T-helper 1 cell treated with Interleukin-12 subunit alpha and Interleukin-12 subunit beta and Interleukin-4 antibody, amounts not matched to agents 30 μg/mL and 1 μg/mL, for 36 hours (primary cell): ENCODE measurements at regions not wholly inside any gene's neighbourhood (a gene's known extent, or its start where the extent isn't known, plus 50 kb on each side); places are given as distances from the start of the nearest gene placed in this dataset.
"Not testable (repeated sequence)": the region's sequence is repeated elsewhere in the genome, so short reads cannot be mapped to it uniquely, and the experiment has no call there.

ENCODE experiments used
- H3K27ac Mint-ChIP-seq: one replicate; pipeline ENCODE4 v1.8.0; 2021; ENCODE audit warnings: mild to moderate bottlenecking, mixed read lengths
- H3K27me3 Mint-ChIP-seq: one replicate; pipeline ENCODE4 v1.8.0; 2021; ENCODE audit warnings: low read depth, mixed read lengths
- H3K36me3 Mint-ChIP-seq: one replicate; pipeline ENCODE4 v1.8.0; 2021; ENCODE audit warnings: low read depth, mixed read lengths
- H3K4me1 Mint-ChIP-seq: one replicate; pipeline ENCODE4 v1.8.0; 2021; ENCODE audit warnings: low read depth, mixed read lengths
- H3K4me3 Mint-ChIP-seq: one replicate; pipeline ENCODE4 v1.8.0; 2021; ENCODE audit warnings: mild to moderate bottlenecking, moderate library complexity, mixed read lengths
- H3K9me3 Mint-ChIP-seq: one replicate; pipeline ENCODE4 v1.8.0; 2021; ENCODE audit warnings: mixed read lengths

DNA sequence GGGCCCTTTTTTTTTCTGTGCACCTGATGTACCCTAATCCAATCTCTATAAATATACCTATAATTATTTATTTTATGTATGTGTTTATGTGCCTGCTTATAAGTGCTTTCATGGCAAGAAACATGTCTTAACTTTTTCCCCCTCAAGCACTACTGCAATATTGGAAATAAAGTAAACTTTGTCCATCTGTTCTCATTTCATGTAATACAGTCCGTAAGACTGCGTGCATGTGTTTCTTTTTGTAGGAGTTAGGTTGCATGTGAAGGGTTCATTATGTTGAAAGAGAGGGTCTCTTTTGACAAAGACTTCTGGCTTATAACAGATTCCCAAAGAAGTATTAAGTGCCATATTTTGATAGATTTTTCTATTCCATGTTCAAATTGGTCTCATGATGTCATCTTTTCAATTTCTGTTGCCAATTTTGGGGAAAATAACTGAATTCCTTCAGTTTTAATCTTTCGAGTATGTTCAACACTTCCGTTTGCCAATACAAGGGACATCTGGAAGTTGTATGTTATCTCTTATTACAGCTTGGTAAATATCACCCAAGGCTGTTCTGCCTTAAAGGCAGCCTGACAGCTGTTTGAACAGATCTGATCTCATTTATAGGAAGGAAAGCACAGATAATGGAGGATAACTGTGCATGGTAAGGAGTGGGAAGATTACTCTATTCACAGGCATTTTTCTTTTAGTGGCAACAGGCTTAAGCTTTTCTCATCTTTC, 273.1 kb upstream of the SGO1 start:
- peaks cover 29% of the 10 kb centered on the region for H3K9me3 Mint-ChIP-seq
- H3K4me1 Mint-ChIP-seq = no peaks in the 10 kb centered on the region
- no peaks in the 10 kb centered on the region for H3K36me3 Mint-ChIP-seq
- no peak overlapping the region for H3K27ac Mint-ChIP-seq
- no peaks in the 10 kb centered on the region for H3K27me3 Mint-ChIP-seq
- H3K4me3 Mint-ChIP-seq = no peak overlapping the region

DNA sequence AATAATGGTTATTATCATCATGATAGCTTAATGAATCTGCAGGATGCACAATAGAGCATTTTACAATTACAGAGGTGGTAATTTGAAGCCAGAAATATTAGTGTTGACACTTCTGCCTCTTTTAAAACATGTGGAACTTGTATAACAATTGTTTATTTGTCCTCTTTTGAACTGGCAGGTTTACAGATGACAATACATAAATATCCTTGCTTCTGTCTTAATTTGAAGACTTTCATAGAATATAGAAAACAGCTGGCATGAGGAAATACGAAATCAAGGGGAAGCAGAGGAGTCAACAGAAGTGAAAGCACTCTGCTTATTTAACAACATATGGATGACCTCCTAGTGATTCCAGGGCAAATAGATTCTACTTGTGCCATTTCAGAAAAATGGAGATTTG, 270.5 kb upstream of the SGO1 start:
- Mint-ChIP-seq H3K27me3 (no peaks in the 10 kb centered on the region), H3K9me3 (peaks cover 27% of the 10 kb centered on the region), H3K4me3 (no peak overlapping the region), H3K36me3 (no peaks in the 10 kb centered on the region), H3K4me1 (no peaks in the 10 kb centered on the region), H3K27ac (no peak overlapping the region)

DNA sequence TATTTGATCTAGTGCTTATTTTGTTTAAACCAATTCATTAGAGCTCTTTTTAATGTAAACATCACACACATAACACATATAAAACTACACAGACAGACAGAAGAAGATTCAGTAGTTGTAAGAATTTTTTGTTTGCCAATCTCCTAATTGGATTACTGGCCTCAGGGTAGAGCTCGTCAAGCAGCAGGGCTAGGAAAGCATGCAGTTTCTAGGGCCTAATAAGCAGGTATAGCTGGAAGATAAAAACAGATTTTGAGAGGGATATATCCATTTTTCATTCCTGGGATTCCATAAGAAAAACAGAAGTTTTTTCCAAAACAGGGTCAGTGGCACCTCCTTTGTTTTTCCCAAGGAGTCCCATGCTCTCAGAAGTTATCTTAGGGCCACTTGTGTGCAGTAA, 265.2 kb upstream of the SGO1 start:
- no peaks in the 10 kb centered on the region for H3K36me3 Mint-ChIP-seq
- H3K4me1 Mint-ChIP-seq = no peaks in the 10 kb centered on the region
- no peak overlapping the region for H3K27ac Mint-ChIP-seq
- peaks cover 2% of the 10 kb centered on the region for H3K9me3 Mint-ChIP-seq
- H3K27me3 Mint-ChIP-seq = no peaks in the 10 kb centered on the region
- no peak overlapping the region for H3K4me3 Mint-ChIP-seq

DNA sequence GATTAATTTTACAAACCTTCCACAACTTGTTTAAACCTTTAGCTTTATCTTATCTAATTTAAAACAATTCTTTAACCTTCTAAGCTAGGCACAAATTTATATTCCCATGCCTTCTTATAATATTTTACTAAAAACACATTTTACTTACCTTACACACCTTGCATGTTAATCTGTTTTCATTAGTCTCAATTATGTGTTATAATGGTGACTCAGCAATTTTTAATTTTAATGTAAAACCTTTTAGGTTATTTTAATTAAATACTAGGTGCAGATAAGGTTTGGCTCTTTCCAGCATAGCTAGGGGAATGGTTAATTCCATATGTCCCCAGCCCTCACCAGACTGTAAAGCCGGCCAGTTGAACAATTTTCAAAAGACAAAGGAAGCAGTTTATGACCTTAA, 264.6 kb upstream of the SGO1 start:
- no peaks in the 10 kb centered on the region for H3K27me3 Mint-ChIP-seq
- no peak overlapping the region for H3K27ac Mint-ChIP-seq
- no peak overlapping the region for H3K4me3 Mint-ChIP-seq
- H3K4me1 Mint-ChIP-seq = no peaks in the 10 kb centered on the region
- no peaks in the 10 kb centered on the region for H3K9me3 Mint-ChIP-seq
- no peaks in the 10 kb centered on the region for H3K36me3 Mint-ChIP-seq

DNA sequence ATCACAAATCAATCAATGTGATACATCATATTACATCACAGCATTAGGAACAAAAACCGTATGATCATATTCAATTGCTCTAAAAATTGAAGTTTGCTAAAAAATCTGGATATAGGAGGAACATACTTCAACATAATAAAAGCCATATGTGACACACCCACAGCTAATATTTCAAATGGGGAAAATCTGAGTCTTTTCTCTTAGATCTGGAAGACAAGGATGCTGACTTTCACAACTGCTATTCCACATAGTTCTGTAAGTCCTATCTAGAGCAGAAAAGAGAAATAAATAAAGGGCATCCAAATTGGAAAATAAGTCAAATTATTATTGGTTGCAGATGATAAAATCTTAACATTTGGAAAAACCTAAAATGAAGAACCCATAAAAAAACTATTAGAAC, 256.8 kb upstream of the SGO1 start:
- Mint-ChIP-seq H3K36me3 (no peaks in the 10 kb centered on the region), H3K4me3 (no peak overlapping the region), H3K4me1 (no peaks in the 10 kb centered on the region), H3K27me3 (no peaks in the 10 kb centered on the region), H3K9me3 (peaks cover 5% of the 10 kb centered on the region), H3K27ac (no peak overlapping the region)

DNA sequence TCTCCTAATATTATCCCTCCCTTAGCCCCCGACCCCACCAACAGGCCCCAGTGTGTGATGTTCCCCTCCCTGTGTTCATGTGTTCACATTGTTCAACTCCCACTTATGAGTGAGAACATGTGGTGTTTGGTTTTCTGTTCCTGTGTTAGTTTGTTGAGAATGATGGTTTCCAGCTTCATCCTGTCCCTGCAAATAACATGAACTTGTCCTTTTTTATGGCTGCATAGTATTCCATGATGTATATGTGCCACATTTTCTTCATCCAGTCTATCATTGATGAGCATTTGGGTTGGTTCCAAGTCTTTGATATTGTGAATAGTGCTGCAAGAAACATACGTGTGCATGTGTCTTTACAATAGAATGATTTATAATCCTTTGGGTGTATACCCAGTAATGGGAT, 241.3 kb upstream of the SGO1 start:
- not testable (repeated sequence) for H3K36me3 Mint-ChIP-seq, H3K27ac Mint-ChIP-seq, H3K4me1 Mint-ChIP-seq, H3K9me3 Mint-ChIP-seq, H3K4me3 Mint-ChIP-seq, H3K27me3 Mint-ChIP-seq

DNA sequence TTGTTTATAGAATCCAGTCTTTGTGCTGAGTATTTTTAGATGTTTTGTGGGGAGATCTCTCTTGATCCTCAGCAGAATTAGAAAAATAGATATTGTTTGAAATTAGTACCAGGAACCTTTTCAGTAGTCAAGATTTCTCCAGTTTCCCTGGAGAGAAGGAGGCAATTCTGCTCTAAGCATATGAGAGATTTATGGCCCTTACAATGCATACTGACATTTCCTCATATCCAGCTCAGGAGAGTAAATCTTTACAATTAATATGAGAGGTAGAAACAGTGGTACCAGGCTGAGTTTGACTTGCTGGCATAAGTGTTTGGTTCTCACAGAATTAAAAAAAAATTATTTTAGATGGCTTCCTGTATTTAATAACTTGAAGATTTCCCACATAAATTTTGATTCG, 239.1 kb upstream of the SGO1 start:
- H3K36me3 Mint-ChIP-seq = no peaks in the 10 kb centered on the region
- no peak overlapping the region for H3K27ac Mint-ChIP-seq
- peaks cover 5% of the 10 kb centered on the region for H3K9me3 Mint-ChIP-seq
- H3K4me1 Mint-ChIP-seq = no peaks in the 10 kb centered on the region
- no peak overlapping the region for H3K4me3 Mint-ChIP-seq
- no peaks in the 10 kb centered on the region for H3K27me3 Mint-ChIP-seq

DNA sequence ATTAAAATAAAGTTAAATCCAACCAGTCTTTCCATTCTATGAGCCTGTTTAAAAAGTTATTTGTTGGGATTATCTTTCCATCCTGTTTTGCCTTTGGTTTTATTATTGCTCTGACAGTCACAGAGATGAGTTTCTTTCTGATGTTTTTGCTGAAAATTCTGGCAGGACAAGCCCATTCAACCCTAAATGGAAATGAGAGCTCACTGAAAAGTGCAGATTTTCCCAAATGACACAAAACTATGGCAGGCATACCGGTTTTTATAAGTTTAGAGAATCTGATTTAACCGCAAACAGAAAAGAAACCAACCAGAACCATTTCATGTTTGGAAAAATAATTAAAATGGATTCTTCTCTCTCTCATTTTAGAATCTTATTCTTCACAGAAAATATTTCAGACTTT, 238.1 kb upstream of the SGO1 start:
- no peaks in the 10 kb centered on the region for H3K36me3 Mint-ChIP-seq
- H3K4me1 Mint-ChIP-seq = no peaks in the 10 kb centered on the region
- H3K27ac Mint-ChIP-seq = no peak overlapping the region
- H3K4me3 Mint-ChIP-seq = no peak overlapping the region
- peaks cover 4% of the 10 kb centered on the region for H3K9me3 Mint-ChIP-seq
- no peaks in the 10 kb centered on the region for H3K27me3 Mint-ChIP-seq

DNA sequence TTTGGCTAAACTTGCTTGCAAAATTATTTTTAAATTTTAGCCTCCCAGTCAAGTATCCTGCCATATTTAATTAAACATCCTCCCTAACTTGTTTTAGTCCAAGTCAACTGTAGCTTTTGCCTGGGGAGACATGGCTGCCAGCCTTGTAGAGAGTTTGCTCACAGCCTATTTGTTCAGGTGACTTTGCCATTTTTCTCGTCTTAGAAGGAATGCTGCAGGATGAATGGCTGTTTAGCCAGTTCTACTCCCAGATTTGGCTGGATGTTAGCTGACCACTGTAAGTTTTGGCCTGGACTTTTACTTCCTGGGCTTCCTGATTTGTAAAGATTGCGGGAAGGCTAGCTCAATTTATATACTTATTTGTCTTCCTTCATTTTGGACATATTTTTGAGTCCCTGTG, 236.4 kb upstream of the SGO1 start:
- Mint-ChIP-seq H3K4me3 (no peak overlapping the region), H3K36me3 (no peaks in the 10 kb centered on the region), H3K9me3 (no peaks in the 10 kb centered on the region), H3K4me1 (no peaks in the 10 kb centered on the region), H3K27me3 (no peaks in the 10 kb centered on the region), H3K27ac (no peak overlapping the region)

DNA sequence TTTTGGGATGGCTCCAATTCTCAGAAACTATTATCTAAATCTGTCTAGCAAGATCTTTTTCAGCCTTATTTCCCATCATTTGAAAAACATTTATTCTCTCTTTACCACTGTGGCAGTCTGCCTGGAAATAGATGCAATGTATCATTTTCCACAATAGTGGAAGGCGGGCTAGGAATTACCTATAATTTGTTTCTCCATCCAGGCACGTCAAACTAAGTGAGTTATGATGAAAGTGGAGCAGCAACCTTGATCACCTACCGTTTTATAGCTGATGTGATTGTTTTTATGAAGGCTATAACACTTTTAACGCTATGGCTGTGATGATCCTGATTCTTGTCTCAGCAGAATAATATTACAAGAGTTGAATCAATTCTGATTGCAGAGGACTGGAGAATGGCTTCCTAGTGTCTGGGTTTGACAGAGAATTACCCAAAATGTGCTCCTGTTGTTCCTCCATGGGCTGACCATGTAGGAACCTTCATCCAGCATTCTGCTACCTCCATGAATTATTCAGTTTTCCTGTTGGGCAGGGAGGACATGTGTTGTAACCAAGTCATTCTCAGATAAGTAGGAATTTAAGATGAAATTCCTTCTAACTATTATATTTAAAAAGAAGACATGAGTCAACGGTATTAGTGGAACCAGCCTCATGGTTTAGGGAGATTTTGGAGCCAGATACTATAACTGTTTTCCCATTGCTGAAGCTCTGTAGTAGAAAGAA, 231.5 kb upstream of the SGO1 start:
- Mint-ChIP-seq H3K4me1 (no peaks in the 10 kb centered on the region), H3K27ac (no peak overlapping the region), H3K36me3 (no peaks in the 10 kb centered on the region), H3K9me3 (no peaks in the 10 kb centered on the region), H3K4me3 (no peak overlapping the region), H3K27me3 (no peaks in the 10 kb centered on the region)

DNA sequence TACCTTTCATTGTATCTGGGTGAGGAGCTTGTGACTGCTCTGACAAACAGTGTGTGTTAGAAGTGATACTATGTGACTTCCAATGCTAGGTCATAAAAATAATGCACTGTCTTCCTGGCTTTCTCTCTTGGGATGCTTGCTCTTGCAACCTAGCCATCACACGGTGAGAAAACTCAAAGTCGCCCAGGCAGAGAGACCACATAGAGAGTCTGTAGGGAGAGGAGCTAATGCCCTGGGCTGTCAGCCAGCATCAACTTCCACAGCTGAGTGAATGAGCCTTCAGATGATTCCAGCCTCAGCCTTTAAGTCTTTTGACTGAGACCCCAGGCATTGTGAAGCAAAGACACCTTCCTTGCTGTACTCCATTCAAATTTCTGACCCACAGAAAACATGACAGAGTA, 220.6 kb upstream of the SGO1 start:
- Mint-ChIP-seq H3K27ac (no peak overlapping the region), H3K27me3 (no peaks in the 10 kb centered on the region), H3K9me3 (no peaks in the 10 kb centered on the region), H3K4me3 (no peak overlapping the region), H3K36me3 (no peaks in the 10 kb centered on the region), H3K4me1 (no peaks in the 10 kb centered on the region)

DNA sequence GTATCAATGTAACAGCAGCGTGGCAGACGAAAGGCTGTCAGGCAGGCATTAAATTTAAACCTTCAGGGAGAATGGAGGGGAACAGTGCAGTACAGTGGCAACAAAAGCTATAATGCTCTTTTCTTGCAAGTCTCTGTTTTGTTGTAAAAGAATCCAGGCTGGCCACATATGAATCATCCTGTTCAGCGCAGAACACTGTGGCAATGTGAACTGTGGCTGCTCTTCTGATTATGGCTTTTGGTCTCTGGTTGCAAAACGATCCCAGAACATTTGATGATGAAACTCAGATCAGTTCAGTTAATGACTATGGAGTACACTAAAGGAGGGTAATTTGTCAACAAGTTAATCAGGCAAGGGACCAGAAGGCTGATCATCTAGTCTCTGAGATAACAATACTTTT, 219.7 kb upstream of the SGO1 start:
- no peaks in the 10 kb centered on the region for H3K27me3 Mint-ChIP-seq
- no peak overlapping the region for H3K27ac Mint-ChIP-seq
- no peaks in the 10 kb centered on the region for H3K9me3 Mint-ChIP-seq
- H3K36me3 Mint-ChIP-seq = no peaks in the 10 kb centered on the region
- no peaks in the 10 kb centered on the region for H3K4me1 Mint-ChIP-seq
- no peak overlapping the region for H3K4me3 Mint-ChIP-seq

DNA sequence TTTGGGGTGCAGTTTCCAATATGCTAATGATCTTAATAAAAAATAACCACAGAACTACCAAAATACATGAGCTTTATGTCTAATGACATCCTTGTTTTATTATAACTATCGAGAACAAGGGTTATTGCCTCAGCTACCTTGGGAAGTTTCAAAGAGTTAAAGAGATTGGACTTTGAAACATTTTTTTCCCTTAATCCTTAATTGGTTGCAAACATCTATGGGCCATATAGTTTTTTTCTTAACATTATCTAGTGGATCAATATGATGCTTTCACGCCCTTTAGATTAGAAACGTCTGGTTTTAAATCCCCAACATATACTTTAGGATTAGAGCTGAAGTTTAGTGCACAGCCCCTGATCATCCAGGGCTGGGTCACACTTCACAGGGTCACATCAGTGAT, 219.2 kb upstream of the SGO1 start:
- H3K27me3 Mint-ChIP-seq = no peaks in the 10 kb centered on the region
- H3K36me3 Mint-ChIP-seq = no peaks in the 10 kb centered on the region
- no peaks in the 10 kb centered on the region for H3K9me3 Mint-ChIP-seq
- no peak overlapping the region for H3K27ac Mint-ChIP-seq
- no peaks in the 10 kb centered on the region for H3K4me1 Mint-ChIP-seq
- no peak overlapping the region for H3K4me3 Mint-ChIP-seq

DNA sequence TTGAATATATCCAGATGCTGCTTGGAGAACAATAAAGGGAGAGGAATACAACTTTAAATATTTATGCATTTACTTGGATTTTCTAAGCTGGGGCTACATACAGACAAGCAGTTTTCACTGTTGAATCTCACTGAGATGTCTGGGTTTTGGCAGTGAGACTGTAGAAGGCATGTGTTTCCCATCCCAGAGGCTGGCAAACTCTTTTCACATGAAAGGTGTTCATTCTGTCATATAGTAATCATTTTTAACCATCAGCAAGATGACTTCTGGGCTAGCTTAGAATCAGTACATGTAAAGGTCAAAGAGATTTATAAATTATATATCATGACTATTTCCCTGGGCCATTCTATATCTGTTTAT, 218.7 kb upstream of the SGO1 start:
- Mint-ChIP-seq H3K4me3 (no peak overlapping the region), H3K36me3 (no peaks in the 10 kb centered on the region), H3K27me3 (no peaks in the 10 kb centered on the region), H3K27ac (no peak overlapping the region), H3K9me3 (no peaks in the 10 kb centered on the region), H3K4me1 (no peaks in the 10 kb centered on the region)

DNA sequence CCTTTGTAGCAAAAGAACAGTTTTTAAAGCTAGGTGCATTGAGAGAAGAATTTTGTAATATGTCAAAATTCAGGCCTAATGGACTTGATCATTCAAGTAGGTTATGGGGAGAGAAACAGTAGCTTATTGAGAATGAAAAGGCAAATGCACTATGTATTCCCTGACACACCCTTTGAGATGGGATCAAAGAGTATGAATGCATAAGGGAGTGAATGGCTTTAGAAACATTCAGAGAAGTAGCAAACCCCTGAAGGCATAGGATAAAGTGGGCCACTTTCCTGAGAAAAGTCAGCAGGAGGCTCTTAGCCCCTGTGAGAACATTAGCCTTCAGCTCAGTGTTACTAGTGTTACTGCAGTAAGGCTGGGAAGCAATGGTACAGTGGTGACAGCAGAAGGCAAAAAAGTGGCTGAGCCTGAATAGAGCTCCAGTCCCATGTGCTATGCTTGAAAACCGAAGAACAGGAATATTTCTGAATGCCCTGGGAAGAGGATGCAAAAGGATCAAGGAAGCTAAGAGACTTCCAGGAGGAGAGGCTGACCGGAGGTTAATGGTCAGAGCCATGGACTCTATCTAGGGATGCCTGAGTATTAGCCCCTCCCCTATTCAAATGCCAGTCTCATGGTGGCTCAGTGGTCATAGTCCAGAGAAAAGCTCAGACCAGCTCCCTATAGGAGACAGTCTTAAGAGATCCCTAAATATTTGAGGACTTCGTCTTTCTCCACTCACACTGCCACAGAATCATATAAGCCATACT, 218.2 kb upstream of the SGO1 start:
- Mint-ChIP-seq H3K9me3 (no peaks in the 10 kb centered on the region), H3K36me3 (no peaks in the 10 kb centered on the region), H3K4me3 (no peak overlapping the region), H3K27me3 (no peaks in the 10 kb centered on the region), H3K4me1 (no peaks in the 10 kb centered on the region), H3K27ac (no peak overlapping the region)
